ENCODE measurements at regions not wholly inside any gene's neighbourhood (a gene's known extent, or its start where the extent isn't known, plus 50 kb on each side); places are given as distances from the start of the nearest gene placed in this dataset.

- H3K27ac ChIP-seq, result no peak overlapping the region
- DNase-seq (ENCODE audit: low read depth, low spot score), result no peak
These were observed 126.2 kb upstream of the ETS2 start for GRCh38 chr21:38679534-38679933.

- H3K27ac ChIP-seq, result no peak overlapping the region
- DNase-seq (ENCODE audit: low read depth, low spot score), result no peak
These were observed 125.3 kb upstream of the ETS2 start for GRCh38 chr21:38680401-38680800.

GRCh38 chr21:38683222-38683621 is 122.5 kb upstream of the ETS2 start:
- DNase-seq (ENCODE audit: low read depth, low spot score), result no peak
- no peak overlapping the region for H3K27ac ChIP-seq

GRCh38 chr21:38688068-38688467 is 117.7 kb upstream of the ETS2 start:
- no peak for DNase-seq (ENCODE audit: low read depth, low spot score)
- no peak overlapping the region for H3K27ac ChIP-seq

GRCh38 chr21:38691631-38692030 is 114.1 kb upstream of the ETS2 start:
- DNase-seq (ENCODE audit: low read depth, low spot score), result no peak
- H3K27ac ChIP-seq, result no peak overlapping the region

- no peak overlapping the region for H3K27ac ChIP-seq
- DNase-seq (ENCODE audit: low read depth, low spot score), result no peak
These were observed 109.2 kb upstream of the ETS2 start for GRCh38 chr21:38696579-38696978.

GRCh38 chr21:38699048-38699447 is 106.7 kb upstream of the ETS2 start:
- no peak for DNase-seq (ENCODE audit: low read depth, low spot score)

GRCh38 chr21:38702196-38702595 is 103.5 kb upstream of the ETS2 start:
- DNase-seq (ENCODE audit: low read depth, low spot score), result no peak
- no peak overlapping the region for H3K27ac ChIP-seq

More at GRCh38 chr21:38699048-38699447, 106.7 kb upstream of the ETS2 start:
- H3K27ac ChIP-seq, result no peak overlapping the region

- DNase-seq (ENCODE audit: low read depth, low spot score), result no peak
- no peak overlapping the region for H3K27ac ChIP-seq
These were observed 95.9 kb upstream of the ETS2 start for GRCh38 chr21:38709876-38710275.

GRCh38 chr21:38712071-38712470 is 93.7 kb upstream of the ETS2 start:
- no peak overlapping the region for H3K27ac ChIP-seq
- no peak for DNase-seq (ENCODE audit: low read depth, low spot score)

- no peak for DNase-seq (ENCODE audit: low read depth, low spot score)
- H3K27ac ChIP-seq, result no peak overlapping the region
These were observed 93.1 kb upstream of the ETS2 start for GRCh38 chr21:38712664-38713063.

GRCh38 chr21:38714039-38714817 is 91.5 kb upstream of the ETS2 start:
- DNase-seq (ENCODE audit: low read depth, low spot score), result no peak
- peak overlapping the region; percentile 44 for H3K27ac ChIP-seq

GRCh38 chr21:38714999-38715398 is 90.7 kb upstream of the ETS2 start:
- DNase-seq (ENCODE audit: low read depth, low spot score), result peak; percentile 89
- peak overlapping the region; percentile 44 for H3K27ac ChIP-seq

- no peak for DNase-seq (ENCODE audit: low read depth, low spot score)
- no peak overlapping the region for H3K27ac ChIP-seq
These were observed 89.6 kb upstream of the ETS2 start for GRCh38 chr21:38716088-38716487.

GRCh38 chr21:38716942-38717341 is 88.8 kb upstream of the ETS2 start:
- no peak overlapping the region for H3K27ac ChIP-seq
- DNase-seq (ENCODE audit: low read depth, low spot score), result no peak

- no peak overlapping the region for H3K27ac ChIP-seq
- DNase-seq (ENCODE audit: low read depth, low spot score), result no peak
These were observed 87.2 kb upstream of the ETS2 start for GRCh38 chr21:38718481-38718880.

GRCh38 chr21:38720074-38720473 is 85.7 kb upstream of the ETS2 start:
- no peak overlapping the region for H3K27ac ChIP-seq
- no peak for DNase-seq (ENCODE audit: low read depth, low spot score)

- no peak overlapping the region for H3K27ac ChIP-seq
- DNase-seq (ENCODE audit: low read depth, low spot score), result no peak
These were observed 84.7 kb upstream of the ETS2 start for GRCh38 chr21:38721055-38721454.

GRCh38 chr21:38721958-38722357 is 83.8 kb upstream of the ETS2 start:
- no peak overlapping the region for H3K27ac ChIP-seq
- DNase-seq (ENCODE audit: low read depth, low spot score), result no peak

GRCh38 chr21:38725196-38726157 is 80.3 kb upstream of the ETS2 start:
- DNase-seq (ENCODE audit: low read depth, low spot score), result peak; percentile 98
- H3K27ac ChIP-seq, result peak overlapping the region; percentile 82

- no peak for DNase-seq (ENCODE audit: low read depth, low spot score)
These were observed 79.2 kb upstream of the ETS2 start for GRCh38 chr21:38726482-38726881.

More at GRCh38 chr21:38726482-38726881, 79.2 kb upstream of the ETS2 start:
- peak overlapping the region; percentile 82 for H3K27ac ChIP-seq

Measured in epithelial cell of prostate (primary cell).